ENCODE measurements at regions not wholly inside any gene's neighbourhood (a gene's known extent, or its start where the extent isn't known, plus 50 kb on each side); places are given as distances from the start of the nearest gene placed in this dataset.

DNA sequence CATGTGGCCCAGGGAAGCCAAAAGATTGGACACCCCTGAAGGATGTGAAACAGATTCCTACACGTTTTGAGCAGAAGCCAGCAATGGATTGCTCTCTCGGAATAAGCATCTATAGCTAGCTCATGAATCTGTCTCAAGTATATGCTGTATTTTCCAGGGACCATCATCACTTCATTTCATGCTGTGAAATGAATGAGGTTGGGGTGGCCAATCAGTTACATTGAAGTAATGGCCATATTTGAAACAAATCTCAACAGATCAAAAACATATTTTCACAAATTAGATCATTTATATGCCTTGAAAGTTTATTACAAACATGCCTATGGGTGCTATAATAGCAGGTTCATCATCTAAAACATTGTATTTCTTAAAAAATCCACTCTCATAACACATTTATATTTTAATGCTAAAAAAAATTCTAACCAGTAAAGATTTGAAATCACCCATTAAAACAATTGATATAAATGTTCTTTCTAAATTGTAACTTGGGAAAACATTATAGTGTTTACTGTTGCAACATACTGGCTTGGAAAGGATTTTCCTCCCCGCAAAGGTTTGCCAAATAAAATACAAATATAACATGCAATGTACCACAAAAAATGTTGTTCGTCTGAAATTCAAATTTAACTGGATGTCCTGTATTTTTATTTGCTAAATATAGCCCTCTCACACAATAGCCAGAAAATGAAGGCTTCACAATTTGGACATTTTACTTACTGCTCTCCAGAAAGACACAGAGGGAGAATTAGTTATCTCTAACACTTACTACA lies 743.6 kb downstream of the KCNJ2 start:
- TF ChIP-seq CTCF (conservative IDR thresholded peaks at IDR 0.05) (no peak), ZFX (IDR thresholded peaks at IDR 0.05) (no peak)
